Endothelial cell of umbilical vein (primary cell): ENCODE measurements at regions not wholly inside any gene's neighbourhood (a gene's known extent, or its start where the extent isn't known, plus 50 kb on each side); places are given as distances from the start of the nearest gene placed in this dataset.

ENCODE experiments used
- BruUV-seq: library from RNA; stranded (reverse); fragments of 400-500 nt; replicated peaks from 2 replicates; lab custom pipeline; 2021; lab: Mats Ljungman, UMichigan
- CTCF ChIA-PET: fragments of 300-600, 350-600 bp; sonication (Branson Sonifier 250); formaldehyde crosslinking; loops from one replicate; lab custom pipeline; 2021; ENCODE audit warnings: antibody characterized with exemption, inconsistent platforms; lab: Charles Lee
- POLR2A ChIA-PET: fragments of 300-600, 350-600 bp; sonication (Branson Sonifier 250); formaldehyde crosslinking; loops from one replicate; lab custom pipeline; 2021; ENCODE audit warnings: antibody characterized with exemption, inconsistent platforms; lab: Charles Lee
- DNase-seq: peaks from one replicate; pipeline ENCODE4 v3.0.0-alpha.2; 2011; ENCODE audit warnings: low read depth, low spot score
- FAIRE-seq: peaks from 2 replicates; lab custom pipeline; 2011; peaks lifted over from hg19 to GRCh38; lab: Jason Lieb, UNC
- H2AFZ ChIP-seq: 2 replicates; pipeline ENCODE4 v1.6.0; 2012; ENCODE audit warnings: low read depth, low read length, control low read depth, inconsistent platforms
- H3K27ac ChIP-seq: 2 replicates; pipeline ENCODE4 v1.5.1; 2011; ENCODE audit warnings: low read depth, mild to moderate bottlenecking, control low read depth, low read length, moderate library complexity; ENCODE audit not compliant: insufficient read depth
- H3K27me3 ChIP-seq, 2 experiments: 2 replicates each; pipeline versions ENCODE4 v1.6.0 to v1.6.1; 2011; ENCODE audit warnings: low read length in 2 of 2, mixed read lengths in 1 of 2; ENCODE audit not compliant: control insufficient read depth in 2 of 2, insufficient read depth in 2 of 2
- H3K36me3 ChIP-seq, 2 experiments: 2 replicates in 1 of 2; 3 replicates in 1 of 2; pipeline ENCODE4 v1.5.1; 2011; ENCODE audit warnings: low read length in 2 of 2, mild to moderate bottlenecking in 1 of 2, moderate library complexity in 1 of 2; ENCODE audit not compliant: control insufficient read depth in 2 of 2, insufficient read depth in 2 of 2; ENCODE audit errors: extremely low read depth in 1 of 2
- H3K4me1 ChIP-seq: 3 replicates; pipeline ENCODE4 v1.5.1; 2011; ENCODE audit warnings: mild to moderate bottlenecking, low read length; ENCODE audit not compliant: control insufficient read depth, insufficient read depth; ENCODE audit errors: extremely low read depth
- H3K4me2 ChIP-seq: 2 replicates; pipeline ENCODE4 v1.6.1; 2011; ENCODE audit warnings: low read length, control low read depth, mixed read lengths; ENCODE audit not compliant: insufficient read depth
- H3K4me3 ChIP-seq, 3 experiments: fragments of 200-600 bp in 1 of 3; sonication (generic), shearing (Covaris generic) in 1 of 3; replicated peaks in 1 of 3; 2 replicates each; pipeline ENCODE4 v1.5.1; 2011 to 2016; ENCODE audit warnings: control low read depth in 3 of 3, low read length in 3 of 3, mild to moderate bottlenecking in 2 of 3, inconsistent platforms in 1 of 3, low read depth in 1 of 3, moderate library complexity in 1 of 3; ENCODE audit not compliant: insufficient read depth in 1 of 3
- H3K79me2 ChIP-seq: 2 replicates; pipeline ENCODE4 v1.6.0; 2012; ENCODE audit warnings: low read length, inconsistent platforms; ENCODE audit not compliant: control insufficient read depth, insufficient read depth
- H3K9ac ChIP-seq: replicated peaks from 2 replicates; pipeline ENCODE3; 2011; ENCODE audit warnings: low read length, control low read depth; ENCODE audit not compliant: insufficient read depth; ENCODE audit errors: extremely low read depth
- H3K9me1 ChIP-seq: replicated peaks from 3 replicates; pipeline ENCODE4 v1.6.0; 2011; ENCODE audit warnings: mild to moderate bottlenecking, low read length; ENCODE audit not compliant: control insufficient read depth, insufficient read depth; ENCODE audit errors: extremely low read depth
- H3K9me3 ChIP-seq: replicated peaks from 2 replicates; pipeline ENCODE4 v1.5.1; 2012; ENCODE audit warnings: low read length, inconsistent platforms; ENCODE audit not compliant: control insufficient read depth, insufficient read depth
- H4K20me1 ChIP-seq: replicated peaks from 2 replicates; pipeline ENCODE3; 2011; ENCODE audit warnings: mild to moderate bottlenecking, low read length; ENCODE audit not compliant: control insufficient read depth, insufficient read depth; ENCODE audit errors: extremely low read depth
- EZH2 ChIP-seq: IDR thresholded peaks from 2 replicates; pipeline ENCODE4 v1.6.1; 2012; ENCODE audit warnings: borderline replicate concordance, low read depth, mild to moderate bottlenecking, moderate library complexity, low read length, inconsistent platforms; ENCODE audit not compliant: severe bottlenecking
- FOS ChIP-seq: IDR thresholded peaks from 2 replicates; pipeline ENCODE4 v1.6.1; 2011; ENCODE audit warnings: mild to moderate bottlenecking, low read length, moderate library complexity, borderline replicate concordance; ENCODE audit not compliant: insufficient read depth
- GATA2 ChIP-seq: IDR thresholded peaks from 2 replicates; pipeline ENCODE4 v1.7.0; 2011; ENCODE audit warnings: low read depth, mild to moderate bottlenecking, moderate library complexity, mixed read lengths, low read length; ENCODE audit not compliant: insufficient read length, insufficient read depth
- JUN ChIP-seq: IDR thresholded peaks from 2 replicates; pipeline ENCODE4 v1.6.1; 2011; ENCODE audit warnings: borderline replicate concordance, low read depth; ENCODE audit not compliant: insufficient read length, insufficient read depth
- MYC ChIP-seq: IDR thresholded peaks from one replicate; pipeline ENCODE4 v1.6.1; 2011; ENCODE audit warnings: mild to moderate bottlenecking, low read depth, low read length
- POLR2A ChIP-seq: IDR thresholded peaks from 2 replicates; pipeline ENCODE4 v1.6.1; 2012; ENCODE audit warnings: low read depth, mild to moderate bottlenecking, control low read depth, low read length
- POLR2AphosphoS5 ChIP-seq: IDR thresholded peaks from 2 replicates; pipeline ENCODE4 v1.6.1; 2012; ENCODE audit warnings: low read depth, mild to moderate bottlenecking, control low read depth, low read length, moderate library complexity; ENCODE audit not compliant: insufficient read depth
- dilution Hi-C: fragments of 300-500 bp; cut with MboI; formaldehyde crosslinking; loops from one replicate; pipeline ENCODE4 v1.15.0; 2019; ENCODE audit warnings: low sequenced_read_pairs; ENCODE audit not compliant: extremely low pct_ligation_motif_present
- intact Hi-C: fragments of 100-400 bp; cut with micrococcal nuclease; formaldehyde crosslinking; loops from one replicate; pipeline ENCODE4 v1.10.0; 2022
- TF ChIP-seq, protein P1 (sequence below), 2 donors: IDR thresholded peaks; 1 replicate in 1 of 2; 2 replicates in 1 of 2; pipeline ENCODE4 v1.5.1; 2011; ENCODE audit warnings: low read length in 2 of 2, mild to moderate bottlenecking in 2 of 2, moderate library complexity in 2 of 2, control low read depth in 1 of 2, inconsistent platforms in 1 of 2, low read depth in 1 of 2; ENCODE audit not compliant: insufficient read depth in 1 of 2; ENCODE audit errors: extremely low read depth in 1 of 2
- TF ChIP-seq, protein P2 (sequence below): IDR thresholded peaks from 2 replicates; pipeline ENCODE4 v1.6.1; 2011; ENCODE audit not compliant: insufficient read depth, insufficient read length

- no peaks in the 10 kb centered on the region for H3K9me1 ChIP-seq
- BruUV-seq = no TSS peak
- no peak overlapping the region for H3K4me3 ChIP-seq
- FAIRE-seq (no peak), DNase-seq (no peak)
- H3K36me3 ChIP-seq = no peaks in the 10 kb centered on the region
- no peak overlapping the region for H2AFZ ChIP-seq
- no peak overlapping the region for H3K27ac ChIP-seq
- no peak overlapping the region for H3K9ac ChIP-seq
- H4K20me1 ChIP-seq = no peaks in the 10 kb centered on the region
- no peak for TF ChIP-seq POLR2A
- H3K4me1 ChIP-seq = no peaks in the 10 kb centered on the region
- peaks cover 12% of the 10 kb centered on the region for H3K9me3 ChIP-seq
- POLR2A ChIA-PET = no interaction called here
- H3K4me2 ChIP-seq = no peak overlapping the region
- CTCF ChIA-PET = no interaction called here
- H3K79me2 ChIP-seq = no peaks in the 10 kb centered on the region
- intact Hi-C loops (no loop called here), dilution Hi-C loops (no loop called here)
- H3K27me3 ChIP-seq = no peaks in the 10 kb centered on the region
Measured at GRCh38 chr22:49360746-49361145, 466.9 kb downstream of the BRD1 start.

GRCh38 chr22:49359076-49359475 is 468.6 kb downstream of the BRD1 start:
- BruUV-seq = no TSS peak

More at GRCh38 chr22:49359076-49359475, 468.6 kb downstream of the BRD1 start:
- Histone ChIP-seq H3K9me1 (no peaks in the 10 kb centered on the region), H3K4me2 (no peak overlapping the region), H3K9ac (no peak overlapping the region), H3K27ac (no peak overlapping the region), H3K4me1 (no peaks in the 10 kb centered on the region), H3K9me3 (peaks cover 6% of the 10 kb centered on the region), H3K4me3 (no peak overlapping the region), H3K27me3 (no peaks in the 10 kb centered on the region), H4K20me1 (no peaks in the 10 kb centered on the region), H2AFZ (no peak overlapping the region), H3K79me2 (no peaks in the 10 kb centered on the region), H3K36me3 (no peaks in the 10 kb centered on the region)
- TF ChIP-seq POLR2AphosphoS5 (no peak), FOS (no peak), MYC (no peak), GATA2 (no peak), POLR2A (no peak), EZH2 (no peak), JUN (no peak)
- TF ChIP-seq, protein P1, sequence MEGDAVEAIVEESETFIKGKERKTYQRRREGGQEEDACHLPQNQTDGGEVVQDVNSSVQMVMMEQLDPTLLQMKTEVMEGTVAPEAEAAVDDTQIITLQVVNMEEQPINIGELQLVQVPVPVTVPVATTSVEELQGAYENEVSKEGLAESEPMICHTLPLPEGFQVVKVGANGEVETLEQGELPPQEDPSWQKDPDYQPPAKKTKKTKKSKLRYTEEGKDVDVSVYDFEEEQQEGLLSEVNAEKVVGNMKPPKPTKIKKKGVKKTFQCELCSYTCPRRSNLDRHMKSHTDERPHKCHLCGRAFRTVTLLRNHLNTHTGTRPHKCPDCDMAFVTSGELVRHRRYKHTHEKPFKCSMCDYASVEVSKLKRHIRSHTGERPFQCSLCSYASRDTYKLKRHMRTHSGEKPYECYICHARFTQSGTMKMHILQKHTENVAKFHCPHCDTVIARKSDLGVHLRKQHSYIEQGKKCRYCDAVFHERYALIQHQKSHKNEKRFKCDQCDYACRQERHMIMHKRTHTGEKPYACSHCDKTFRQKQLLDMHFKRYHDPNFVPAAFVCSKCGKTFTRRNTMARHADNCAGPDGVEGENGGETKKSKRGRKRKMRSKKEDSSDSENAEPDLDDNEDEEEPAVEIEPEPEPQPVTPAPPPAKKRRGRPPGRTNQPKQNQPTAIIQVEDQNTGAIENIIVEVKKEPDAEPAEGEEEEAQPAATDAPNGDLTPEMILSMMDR (IDR thresholded peaks at IDR 0.05; ENCODE audit: extremely low read depth in 1 of 2, insufficient read depth in 1 of 2, low read depth in 1 of 2, low read length in 2 of 2) = no peak
- TF ChIP-seq, protein P2, sequence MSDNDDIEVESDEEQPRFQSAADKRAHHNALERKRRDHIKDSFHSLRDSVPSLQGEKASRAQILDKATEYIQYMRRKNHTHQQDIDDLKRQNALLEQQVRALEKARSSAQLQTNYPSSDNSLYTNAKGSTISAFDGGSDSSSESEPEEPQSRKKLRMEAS = no peak
- DNase-seq (no peak), FAIRE-seq (no peak)
- ChIA-PET POLR2A (no interaction called here), CTCF (no interaction called here)
- intact Hi-C loops = no loop called here
- dilution Hi-C loops = no loop called here
